ENCODE measurements at regions not wholly inside any gene's neighbourhood (a gene's known extent, or its start where the extent isn't known, plus 50 kb on each side); places are given as distances from the start of the nearest gene placed in this dataset.

DNA sequence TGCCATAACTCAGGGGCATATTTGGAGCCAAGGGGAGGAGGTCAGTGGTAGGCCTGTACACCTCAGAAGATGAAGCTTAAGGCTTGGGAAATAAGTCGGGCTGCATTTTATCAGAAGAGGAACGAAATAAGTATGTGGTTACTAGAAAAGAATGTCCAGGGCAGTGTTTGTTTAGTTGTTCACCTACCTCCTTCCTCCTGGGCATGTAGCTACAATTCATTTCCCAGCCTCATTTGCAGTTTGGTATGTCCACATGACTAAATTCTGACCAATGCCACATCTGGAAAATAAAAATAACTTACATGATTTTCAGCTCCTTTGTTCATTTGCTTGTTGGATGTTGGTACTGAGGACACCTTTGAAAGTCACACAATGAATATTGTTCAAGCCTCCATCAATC lies 294.5 kb upstream of the RGS17 start:
- TF ChIP-seq POLR2A (IDR thresholded peaks at IDR 0.05) (no peak), POLR2AphosphoS5 (IDR thresholded peaks at IDR 0.05) (no peak)
- TF ChIP-seq, protein P1, sequence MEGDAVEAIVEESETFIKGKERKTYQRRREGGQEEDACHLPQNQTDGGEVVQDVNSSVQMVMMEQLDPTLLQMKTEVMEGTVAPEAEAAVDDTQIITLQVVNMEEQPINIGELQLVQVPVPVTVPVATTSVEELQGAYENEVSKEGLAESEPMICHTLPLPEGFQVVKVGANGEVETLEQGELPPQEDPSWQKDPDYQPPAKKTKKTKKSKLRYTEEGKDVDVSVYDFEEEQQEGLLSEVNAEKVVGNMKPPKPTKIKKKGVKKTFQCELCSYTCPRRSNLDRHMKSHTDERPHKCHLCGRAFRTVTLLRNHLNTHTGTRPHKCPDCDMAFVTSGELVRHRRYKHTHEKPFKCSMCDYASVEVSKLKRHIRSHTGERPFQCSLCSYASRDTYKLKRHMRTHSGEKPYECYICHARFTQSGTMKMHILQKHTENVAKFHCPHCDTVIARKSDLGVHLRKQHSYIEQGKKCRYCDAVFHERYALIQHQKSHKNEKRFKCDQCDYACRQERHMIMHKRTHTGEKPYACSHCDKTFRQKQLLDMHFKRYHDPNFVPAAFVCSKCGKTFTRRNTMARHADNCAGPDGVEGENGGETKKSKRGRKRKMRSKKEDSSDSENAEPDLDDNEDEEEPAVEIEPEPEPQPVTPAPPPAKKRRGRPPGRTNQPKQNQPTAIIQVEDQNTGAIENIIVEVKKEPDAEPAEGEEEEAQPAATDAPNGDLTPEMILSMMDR (IDR thresholded peaks at IDR 0.05) = no peak

All from breast epithelium (tissue), 3 donors.